GM12873 (cell line): ENCODE measurements at regions not wholly inside any gene's neighbourhood (a gene's known extent, or its start where the extent isn't known, plus 50 kb on each side); places are given as distances from the start of the nearest gene placed in this dataset.

Experiments
- CTCF ChIP-seq: IDR thresholded peaks from 2 replicates; pipeline ENCODE4 v1.5.1; 2012; ENCODE audit warnings: low read depth, mild to moderate bottlenecking, moderate library complexity, low read length, control low read depth; ENCODE audit not compliant: insufficient read depth; ENCODE audit errors: missing control alignments

DNA sequence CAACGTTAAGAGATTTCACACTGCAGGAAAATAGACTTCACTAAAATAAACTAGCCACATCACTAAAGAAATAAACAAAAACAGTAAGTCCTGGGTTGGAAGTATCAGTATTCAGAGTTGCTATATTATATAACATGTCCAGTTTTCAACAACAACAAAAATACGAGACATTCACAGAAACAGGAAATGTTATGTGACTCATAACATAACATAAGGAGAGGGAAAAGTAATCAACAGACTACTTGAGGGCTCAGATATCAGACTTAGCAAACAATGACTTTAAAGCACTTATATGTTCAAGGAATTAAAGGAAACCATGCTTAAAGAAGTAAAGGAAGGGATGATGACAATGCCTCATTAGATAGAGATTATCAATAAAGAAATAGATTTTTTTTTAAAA lies 73.5 kb upstream of the MKLN1 start:
- TF ChIP-seq CTCF, result no peak

- no peak for TF ChIP-seq CTCF
Observed at GRCh38 chr7:131255242-131255641, 72.4 kb upstream of the MKLN1 start.

DNA sequence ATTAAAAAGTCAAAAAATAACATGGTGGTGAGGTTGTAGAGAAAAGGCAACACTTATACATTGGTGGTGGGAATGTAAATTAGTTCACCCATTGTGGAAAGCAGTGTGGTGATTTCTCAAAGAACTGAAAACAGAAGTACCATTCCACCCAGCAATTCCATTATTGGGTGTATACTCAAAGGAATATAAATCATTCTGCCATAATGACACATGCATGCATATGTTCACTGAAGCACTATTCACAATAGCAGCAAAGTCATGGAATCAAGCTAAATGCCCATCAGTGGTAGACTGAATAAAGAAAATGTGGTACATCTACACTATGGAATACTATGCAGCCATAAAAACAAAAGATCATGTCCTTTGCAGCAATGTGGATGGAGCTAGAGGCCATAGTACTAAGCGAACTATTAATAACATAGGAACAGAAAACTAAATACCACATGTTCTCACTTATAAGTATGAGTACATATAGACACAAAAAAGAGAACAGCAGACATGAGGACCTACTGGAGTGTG lies 66.1 kb upstream of the MKLN1 start:
- no peak for TF ChIP-seq CTCF

- no peak for TF ChIP-seq CTCF
Observed at GRCh38 chr7:131265227-131265626, 62.4 kb upstream of the MKLN1 start.

GRCh38 chr7:131267631-131268030 lies 60.0 kb upstream of the MKLN1 start:
- TF ChIP-seq CTCF, result no peak

DNA sequence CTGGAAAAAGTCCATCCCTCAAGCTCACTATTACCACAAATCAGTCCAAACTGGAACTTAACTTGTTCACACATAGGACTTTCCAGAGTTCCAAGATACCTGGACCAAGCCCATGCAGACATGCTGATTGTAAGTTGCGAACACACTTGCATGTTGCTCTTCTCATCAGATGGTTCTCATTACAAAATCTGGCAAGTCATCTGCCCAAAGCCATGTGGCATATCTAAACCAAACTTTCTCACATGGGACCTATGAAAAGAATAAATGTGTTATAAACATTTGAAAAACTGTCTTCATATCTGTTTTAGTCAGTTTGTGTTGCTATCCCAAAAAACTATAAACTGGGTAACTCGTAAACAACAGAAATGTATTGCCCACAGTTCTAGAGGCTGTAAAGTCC lies 58.8 kb upstream of the MKLN1 start:
- TF ChIP-seq CTCF, result no peak

GRCh38 chr7:131272086-131272485 lies 55.6 kb upstream of the MKLN1 start:
- no peak for TF ChIP-seq CTCF
